B cell (primary cell): ENCODE measurements at regions not wholly inside any gene's neighbourhood (a gene's known extent, or its start where the extent isn't known, plus 50 kb on each side); places are given as distances from the start of the nearest gene placed in this dataset.

Experiments used
- ATAC-seq: fragments of 200-7000 bp; cut with Tn5 transposase; one replicate; pipeline ENCODE4 v1.10.0; 2021; ENCODE audit warnings: low read depth, mild to moderate bottlenecking, moderate number of reproducible peaks, moderate library complexity
- CTCF ChIA-PET: fragments of 350-600 bp; sonication (Branson Sonifier 250); formaldehyde crosslinking; loops from one replicate; lab custom pipeline; 2021; ENCODE audit warnings: antibody characterized with exemption, inconsistent platforms; lab: Charles Lee
- POLR2A ChIA-PET: fragments of 350-600 bp; sonication (Branson Sonifier 250); formaldehyde crosslinking; loops from one replicate; lab custom pipeline; 2021; ENCODE audit warnings: antibody characterized with exemption; lab: Charles Lee
- DNase-seq: peaks from one replicate; pipeline ENCODE4 v3.0.0; 2013
- H2AFZ ChIP-seq: 2 replicates; pipeline ENCODE4 v1.6.1; 2012; ENCODE audit warnings: mild to moderate bottlenecking, low read depth, low read length; ENCODE audit not compliant: insufficient read depth, poor library complexity, severe bottlenecking
- H3K27ac ChIP-seq, 2 donors: 1 replicate in 1 of 2; 2 replicates in 1 of 2; pipeline ENCODE4 v1.5.1; 2012 to 2013; ENCODE audit warnings: low read length in 2 of 2, mild to moderate bottlenecking in 2 of 2, moderate library complexity in 1 of 2
- H3K27me3 ChIP-seq, 4 experiments: fragments of 200-600 bp in 1 of 4; sonication (generic) in 1 of 4; replicated peaks in 1 of 4; 1 replicate in 2 of 4; 2 replicates in 2 of 4; pipeline versions ENCODE4 v1.6.1 to v1.7.0; 2013 to 2016; ENCODE audit warnings: low read length in 3 of 4, mild to moderate bottlenecking in 2 of 4, mixed read lengths in 1 of 4, moderate library complexity in 1 of 4; ENCODE audit not compliant: insufficient read depth in 4 of 4, control insufficient read depth in 3 of 4; ENCODE audit errors: control extremely low read depth in 1 of 4
- H3K36me3 ChIP-seq, 2 experiments: replicated peaks in 1 of 2; 1 replicate in 1 of 2; 2 replicates in 1 of 2; pipeline versions ENCODE4 v1.6.1 to v1.7.1; 2013; ENCODE audit warnings: low read length in 1 of 2; ENCODE audit not compliant: insufficient read depth in 2 of 2, control insufficient read depth in 1 of 2; ENCODE audit errors: control extremely low read depth in 1 of 2, extremely low read depth in 1 of 2
- H3K4me1 ChIP-seq, 2 donors: fragments of 200-600 bp in 1 of 2; sonication (generic) in 1 of 2; 1 replicate in 1 of 2; 2 replicates in 1 of 2; pipeline versions ENCODE4 v1.5.1 to v1.6.1; 2013 to 2017; ENCODE audit warnings: low read length in 2 of 2; ENCODE audit not compliant: control insufficient read depth in 2 of 2, insufficient read depth in 2 of 2
- H3K4me2 ChIP-seq: replicated peaks from 2 replicates; pipeline ENCODE3; 2012; ENCODE audit warnings: mild to moderate bottlenecking, low read depth, low read length; ENCODE audit not compliant: poor library complexity, severe bottlenecking
- H3K4me3 ChIP-seq, 5 experiments: fragments of 200-600 bp in 1 of 5; sonication (generic) in 1 of 5; 1 replicate in 3 of 5; 2 replicates in 2 of 5; pipeline versions ENCODE4 v1.5.1 to v1.7.0; 2011 to 2016; ENCODE audit warnings: low read length in 4 of 5, mild to moderate bottlenecking in 4 of 5, low read depth in 2 of 5, control low read depth in 1 of 5, moderate library complexity in 1 of 5; ENCODE audit not compliant: insufficient read depth in 1 of 5; ENCODE audit errors: control extremely low read depth in 1 of 5, extremely low read depth in 1 of 5
- H3K79me2 ChIP-seq: fragments of 200-600 bp; sonication (generic); one replicate; pipeline ENCODE4 v1.6.0; 2016; ENCODE audit warnings: low read length; ENCODE audit not compliant: control insufficient read depth, insufficient read depth
- H3K9ac ChIP-seq: fragments of 200-600 bp; sonication (generic); 2 replicates; pipeline ENCODE4 v1.6.1; 2017; ENCODE audit warnings: mild to moderate bottlenecking, low read length, moderate library complexity
- H3K9me3 ChIP-seq, 3 donors: one replicate each; pipeline versions ENCODE4 v1.6.1 to v1.7.1; 2013; ENCODE audit warnings: low read length in 2 of 3; ENCODE audit not compliant: control insufficient read depth in 2 of 3, insufficient read depth in 1 of 3; ENCODE audit errors: control extremely low read depth in 1 of 3
- H4K20me1 ChIP-seq: 2 replicates; pipeline ENCODE4 v1.6.0; 2012; ENCODE audit warnings: mild to moderate bottlenecking, low read length; ENCODE audit not compliant: insufficient read depth, control insufficient read depth, poor library complexity, severe bottlenecking
- H3K27ac Mint-ChIP-seq: one replicate; pipeline ENCODE4 v1.8.0; 2021; ENCODE audit warnings: mixed read lengths
- H3K27me3 Mint-ChIP-seq: one replicate; pipeline ENCODE4 v1.8.0; 2021; ENCODE audit warnings: mixed read lengths
- H3K4me1 Mint-ChIP-seq: one replicate; pipeline ENCODE4 v1.8.0; 2021; ENCODE audit warnings: mixed read lengths
- H3K4me3 Mint-ChIP-seq: one replicate; pipeline ENCODE4 v1.8.0; 2021; ENCODE audit warnings: mixed read lengths
- H3K9me3 Mint-ChIP-seq: one replicate; pipeline ENCODE4 v1.8.0; 2022; ENCODE audit warnings: mixed read lengths; ENCODE audit not compliant: insufficient read depth
- EZH2 ChIP-seq: IDR thresholded peaks from 2 replicates; pipeline ENCODE4 v1.6.1; 2012; ENCODE audit warnings: borderline replicate concordance, low read depth, mild to moderate bottlenecking, moderate library complexity, low read length; ENCODE audit not compliant: insufficient read depth, poor library complexity, severe bottlenecking
- WGBS: methylation state at CpG from one replicate; pipeline ENCODE4 v1.1.5; 2013; ENCODE audit warnings: missing lambda C conversion rate; ENCODE audit not compliant: insufficient coverage; 5-methylcytosine and 5-hydroxymethylcytosine counted together
- intact Hi-C: fragments of 100-400 bp; cut with micrococcal nuclease; formaldehyde crosslinking; loops from one replicate; pipeline ENCODE4 v1.10.0; 2022
- TF ChIP-seq, protein P1 (sequence below): fragments of 200-600 bp; IDR thresholded peaks from one replicate; pipeline ENCODE4 v1.8.0; 2022; ENCODE audit warnings: antibody characterized with exemption, mild to moderate bottlenecking

DNA sequence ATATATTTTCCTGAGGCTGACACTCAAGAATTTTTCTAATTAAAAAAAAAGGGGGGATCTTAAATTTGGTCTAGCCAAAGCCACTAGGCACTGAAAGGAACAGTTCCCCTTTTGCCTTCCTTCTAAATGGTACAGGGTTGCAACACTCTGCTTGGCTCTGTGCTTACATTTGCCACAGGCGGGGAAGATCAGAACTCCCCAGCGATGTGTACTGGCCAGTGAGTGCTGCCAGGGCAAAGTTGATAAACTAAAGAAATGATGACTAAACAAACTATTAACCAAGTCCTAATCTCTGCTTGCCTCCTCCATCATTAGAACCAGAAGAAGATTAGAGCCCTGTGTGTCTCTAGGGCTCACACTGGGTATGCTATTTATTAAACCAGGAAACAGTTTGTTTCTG is 75.3 kb upstream of the SCEL start:
- no CpG with 5 or more reads among the region's 2 CpGs for WGBS
- Mint-ChIP-seq H3K27me3 (no peaks in the 10 kb centered on the region), H3K4me3 (no peak overlapping the region), H3K27ac (no peak overlapping the region), H3K9me3 (no peaks in the 10 kb centered on the region), H3K4me1 (peaks cover 22% of the 10 kb centered on the region)
- no peak overlapping the region for H3K27ac ChIP-seq
- CTCF ChIA-PET, result no interaction called here
- TF ChIP-seq, protein P1, sequence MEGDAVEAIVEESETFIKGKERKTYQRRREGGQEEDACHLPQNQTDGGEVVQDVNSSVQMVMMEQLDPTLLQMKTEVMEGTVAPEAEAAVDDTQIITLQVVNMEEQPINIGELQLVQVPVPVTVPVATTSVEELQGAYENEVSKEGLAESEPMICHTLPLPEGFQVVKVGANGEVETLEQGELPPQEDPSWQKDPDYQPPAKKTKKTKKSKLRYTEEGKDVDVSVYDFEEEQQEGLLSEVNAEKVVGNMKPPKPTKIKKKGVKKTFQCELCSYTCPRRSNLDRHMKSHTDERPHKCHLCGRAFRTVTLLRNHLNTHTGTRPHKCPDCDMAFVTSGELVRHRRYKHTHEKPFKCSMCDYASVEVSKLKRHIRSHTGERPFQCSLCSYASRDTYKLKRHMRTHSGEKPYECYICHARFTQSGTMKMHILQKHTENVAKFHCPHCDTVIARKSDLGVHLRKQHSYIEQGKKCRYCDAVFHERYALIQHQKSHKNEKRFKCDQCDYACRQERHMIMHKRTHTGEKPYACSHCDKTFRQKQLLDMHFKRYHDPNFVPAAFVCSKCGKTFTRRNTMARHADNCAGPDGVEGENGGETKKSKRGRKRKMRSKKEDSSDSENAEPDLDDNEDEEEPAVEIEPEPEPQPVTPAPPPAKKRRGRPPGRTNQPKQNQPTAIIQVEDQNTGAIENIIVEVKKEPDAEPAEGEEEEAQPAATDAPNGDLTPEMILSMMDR, result no peak
- no peak for TF ChIP-seq EZH2
- no peak overlapping the region for H3K4me2 ChIP-seq
- H3K79me2 ChIP-seq, result no peaks in the 10 kb centered on the region
- no peak overlapping the region for H3K4me3 ChIP-seq
- POLR2A ChIA-PET, result interaction anchor here (0.7 kb wide), 1 partner anchor 121 kb away, joined by 4 read pairs; no protein-coding TSS in a partner anchor
- no peaks in the 10 kb centered on the region for H3K36me3 ChIP-seq
- H2AFZ ChIP-seq, result peak overlapping the region; percentile 24
- peak; percentile 65 for ATAC-seq
- H3K27me3 ChIP-seq, result no peaks in the 10 kb centered on the region
- intact Hi-C loops, result loop anchor here (5.0 kb wide), 1 partner anchor 33 kb away; no protein-coding TSS in a partner anchor
- H4K20me1 ChIP-seq, result no peaks in the 10 kb centered on the region
- no peak overlapping the region for H3K9ac ChIP-seq
- peak; percentile 35 for DNase-seq
- H3K9me3 ChIP-seq, result no peaks in the 10 kb centered on the region
- peaks cover 13 to 14% of the 10 kb centered on the region in 2 donors for H3K4me1 ChIP-seq

DNA sequence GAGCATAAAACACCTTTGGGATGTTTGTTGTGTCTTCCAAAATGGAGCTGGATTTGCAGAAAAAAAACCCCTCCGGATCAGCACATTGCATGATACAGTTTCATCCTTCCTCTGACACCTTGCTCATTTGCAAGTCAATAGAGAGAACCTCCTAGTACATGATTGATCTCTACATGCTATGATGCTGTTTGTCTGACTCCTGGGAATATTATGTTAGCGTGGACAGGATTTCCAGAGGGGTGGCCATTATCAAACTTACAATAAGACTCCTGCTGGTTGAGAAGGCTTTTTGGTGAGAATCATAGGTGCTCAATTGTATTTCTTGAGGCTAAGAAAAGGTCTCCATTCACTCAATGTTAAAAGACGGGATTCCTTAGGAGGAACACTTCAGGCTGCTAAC is 75.9 kb upstream of the SCEL start:
- H3K4me1 ChIP-seq, result peaks cover 13 to 14% of the 10 kb centered on the region in 2 donors
- H3K9me3 Mint-ChIP-seq, result no peaks in the 10 kb centered on the region
- no peak for ATAC-seq
- TF ChIP-seq EZH2, result no peak
- TF ChIP-seq, protein P1, result no peak
- no peak overlapping the region for H3K9ac ChIP-seq
- CTCF ChIA-PET, result no interaction called here
- DNase-seq, result no peak
- no peak overlapping the region for H3K4me3 ChIP-seq
- peaks cover 22% of the 10 kb centered on the region for H3K4me1 Mint-ChIP-seq
- 86% methylated on average over 1 of the region's 3 CpGs for WGBS
- H3K27ac Mint-ChIP-seq, result no peak overlapping the region
- no peaks in the 10 kb centered on the region for H3K27me3 ChIP-seq
- H3K9me3 ChIP-seq, result no peaks in the 10 kb centered on the region
- intact Hi-C loops, result no loop called here
- no peak overlapping the region for H3K27ac ChIP-seq
- POLR2A ChIA-PET, result no interaction called here
- H3K4me3 Mint-ChIP-seq, result no peak overlapping the region
- no peak overlapping the region for H2AFZ ChIP-seq
- H3K4me2 ChIP-seq, result no peak overlapping the region
- no peaks in the 10 kb centered on the region for H4K20me1 ChIP-seq
- H3K36me3 ChIP-seq, result no peaks in the 10 kb centered on the region
- H3K79me2 ChIP-seq, result no peaks in the 10 kb centered on the region
- no peaks in the 10 kb centered on the region for H3K27me3 Mint-ChIP-seq
